ENCODE measurements at regions not wholly inside any gene's neighbourhood (a gene's known extent, or its start where the extent isn't known, plus 50 kb on each side); places are given as distances from the start of the nearest gene placed in this dataset.

DNA sequence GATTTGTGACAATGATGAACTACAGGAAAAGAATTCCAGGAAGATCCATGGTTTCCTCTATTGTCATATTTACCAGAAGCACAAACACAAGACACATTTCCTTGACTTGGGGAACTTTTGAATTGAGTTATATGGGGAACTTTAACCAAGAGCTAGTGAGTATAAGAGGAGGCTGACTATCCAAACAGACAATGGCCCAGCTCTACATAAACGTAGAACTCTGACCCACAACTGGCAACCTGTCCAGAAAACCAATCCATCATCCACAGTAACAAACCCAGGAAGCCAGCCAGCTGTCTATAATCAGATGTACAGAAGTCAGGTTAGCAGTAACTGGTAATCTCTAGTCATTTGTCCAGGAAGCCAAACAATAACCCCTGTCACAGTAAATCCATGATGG lies 167.0 kb upstream of the CPEB2 start:
- TF ChIP-seq, protein P1, sequence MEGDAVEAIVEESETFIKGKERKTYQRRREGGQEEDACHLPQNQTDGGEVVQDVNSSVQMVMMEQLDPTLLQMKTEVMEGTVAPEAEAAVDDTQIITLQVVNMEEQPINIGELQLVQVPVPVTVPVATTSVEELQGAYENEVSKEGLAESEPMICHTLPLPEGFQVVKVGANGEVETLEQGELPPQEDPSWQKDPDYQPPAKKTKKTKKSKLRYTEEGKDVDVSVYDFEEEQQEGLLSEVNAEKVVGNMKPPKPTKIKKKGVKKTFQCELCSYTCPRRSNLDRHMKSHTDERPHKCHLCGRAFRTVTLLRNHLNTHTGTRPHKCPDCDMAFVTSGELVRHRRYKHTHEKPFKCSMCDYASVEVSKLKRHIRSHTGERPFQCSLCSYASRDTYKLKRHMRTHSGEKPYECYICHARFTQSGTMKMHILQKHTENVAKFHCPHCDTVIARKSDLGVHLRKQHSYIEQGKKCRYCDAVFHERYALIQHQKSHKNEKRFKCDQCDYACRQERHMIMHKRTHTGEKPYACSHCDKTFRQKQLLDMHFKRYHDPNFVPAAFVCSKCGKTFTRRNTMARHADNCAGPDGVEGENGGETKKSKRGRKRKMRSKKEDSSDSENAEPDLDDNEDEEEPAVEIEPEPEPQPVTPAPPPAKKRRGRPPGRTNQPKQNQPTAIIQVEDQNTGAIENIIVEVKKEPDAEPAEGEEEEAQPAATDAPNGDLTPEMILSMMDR (conservative IDR thresholded peaks at IDR 0.05; ENCODE audit: low read depth, low read length): no peak
- TF ChIP-seq EZH2phosphoT487 (IDR thresholded peaks at IDR 0.05; ENCODE audit: borderline replicate concordance, low read length): no peak
